Heart right ventricle (tissue), 16 donors: ENCODE measurements at regions not wholly inside any gene's neighbourhood (a gene's known extent, or its start where the extent isn't known, plus 50 kb on each side); places are given as distances from the start of the nearest gene placed in this dataset.

Source experiments
- ATAC-seq, 8 donors: fragments of 200-7000 bp; cut with Tn5 transposase; one replicate each; pipeline ENCODE4 v1.9.1; 2020; ENCODE audit warnings: mild to moderate bottlenecking in 8 of 8, moderate library complexity in 8 of 8, moderate number of reproducible peaks in 1 of 8
- DNase-seq, 2 donors: peaks; one replicate each; pipeline ENCODE4 v3.0.0-alpha.2; 2020
- H3K27ac ChIP-seq, 10 donors: fragments of 200-600 bp; sonication (generic) in 2 of 10; one replicate each; pipeline versions ENCODE4 v1.5.0 to v1.8.0; 2020 to 2022; ENCODE audit warnings: mild to moderate bottlenecking in 3 of 10
- H3K27me3 ChIP-seq, 7 donors: fragments of 200-600 bp; one replicate each; pipeline ENCODE4 v1.8.0; 2021 to 2022; ENCODE audit warnings: mild to moderate bottlenecking in 2 of 7
- H3K36me3 ChIP-seq, 9 donors: fragments of 200-600 bp; sonication (generic) in 1 of 9; one replicate each; pipeline versions ENCODE4 v1.5.0 to v1.8.0; 2020 to 2022; ENCODE audit warnings: mild to moderate bottlenecking in 2 of 9
- H3K4me1 ChIP-seq, 9 donors: fragments of 200-600 bp; sonication (generic) in 1 of 9; one replicate each; pipeline versions ENCODE4 v1.5.0 to v1.8.0; 2020 to 2022; ENCODE audit warnings: mild to moderate bottlenecking in 4 of 9
- H3K4me3 ChIP-seq, 10 donors: fragments of 200-600 bp; sonication (generic) in 2 of 10; one replicate each; pipeline versions ENCODE4 v1.5.0 to v1.8.0; 2020 to 2022; ENCODE audit warnings: mild to moderate bottlenecking in 7 of 10, moderate library complexity in 2 of 10
- H3K9me3 ChIP-seq, 11 donors: fragments of 200-600 bp in 10 of 11; sonication (generic) in 2 of 11; one replicate each; pipeline versions ENCODE4 v1.5.0 to v1.8.0; 2013 to 2022; ENCODE audit warnings: mild to moderate bottlenecking in 2 of 11, control low read depth in 1 of 11, moderate library complexity in 1 of 11
- CTCF ChIP-seq, 9 donors: fragments of 200-600 bp; sonication (generic) in 2 of 9; IDR thresholded peaks; one replicate each; pipeline versions ENCODE4 v1.5.0 to v1.8.0; 2021 to 2022; ENCODE audit warnings: antibody characterized with exemption in 9 of 9, mild to moderate bottlenecking in 5 of 9, moderate library complexity in 1 of 9
- WGBS, 2 donors: extraction: QIAGEN DNeasy Blood & Tissue Kit; methylation state at CpG; one replicate each; pipeline ENCODE4 v1.1.7; 2013; ENCODE audit warnings: inconsistent platforms in 1 of 2; 5-methylcytosine and 5-hydroxymethylcytosine counted together
- intact Hi-C, 10 donors: fragments of 100-400 bp; cut with DNase I; formaldehyde crosslinking; loops; one replicate each; pipeline versions ENCODE4 v1.11.1 to v1.14.2; 2022
- donor health status: Arrhythmogenic right ventricular cardiomyopathy.
- donor health status: ischemic (EF 13 %, LVEDD 7.1; RV severe dilation, severe dysfunction).
- donor health status: healthy with polysubstance abuse.
- donor health status: DM: no; HTN: yes; CAD: no.
- donor health status: DM: no; HTN: no; CAD: no.
- donor health status: ischemic (EF 25% LVEDD 6.9; RV normal size, moderate dysfunction).
- donor health status: ischemic (EF 25% LVEDD 5.7; RV mildly dilated, moderate dysfunction).
- donor health status: healthy.
- donor health status: DM: yes; HTN: yes; CAD: no.
- donor health status: Ischemic cardiomyopathy.
- donor health status: ischemic (EF 35%, LVEDD 5.7; RV mildly dilated, moderate dysfunction).
- donor health status: nonischemic (EF 11% LVEDD 7.7; RV severe dilation, severe dysfunction).
- donor health status: DM: yes; HTN: yes; CAD: no.
- donor health status: PGD.
- donor health status: ischemic (EF 29% LVEDD 5.4; RV normal size, mild dysfunction).
- donor health status: nonischemic (EF 23%, LVEDD 6.1; RV moderate dilation, normal function).

- intact Hi-C loops = no loop called here
- peak overlapping the region; percentile 20 to 77 (median 52) for H3K27ac ChIP-seq
- no peak for DNase-seq
- 73 to 79% methylated on average over 2 of the region's 2 CpGs for WGBS, 2 donors
- H3K9me3 ChIP-seq = no peaks in the 10 kb centered on the region
- H3K4me3 ChIP-seq = no peak overlapping the region
- H3K36me3 ChIP-seq = no peaks in the 10 kb centered on the region
- peaks cover 10 to 38% (median 23%) of the 10 kb centered on the region in 9 donors for H3K4me1 ChIP-seq
- ATAC-seq = peak in 1 of 8 donors; percentile 19
- no peak for TF ChIP-seq CTCF (IDR thresholded peaks at IDR 0.05)
- H3K27me3 ChIP-seq = no peaks in the 10 kb centered on the region
Observed at GRCh38 chr11:86150847-86151173, 81.9 kb upstream of the PICALM start.

GRCh38 chr11:86149792-86150191, 80.9 kb upstream of the PICALM start:
- intact Hi-C loops = no loop called here
- DNase-seq = no peak
- TF ChIP-seq CTCF (IDR thresholded peaks at IDR 0.05) = no peak
- Histone ChIP-seq H3K4me3 (no peak overlapping the region), H3K9me3 (no peaks in the 10 kb centered on the region), H3K4me1 (peaks cover 10 to 39% (median 23%) of the 10 kb centered on the region in 9 donors), H3K27me3 (no peaks in the 10 kb centered on the region), H3K36me3 (no peaks in the 10 kb centered on the region), H3K27ac (peak overlapping the region in 5 of 10 donors; percentile 6 to 77 (median 27))
- ATAC-seq = no peak
- WGBS, 2 donors = 70 to 80% methylated on average over 2 of the region's 2 CpGs

GRCh38 chr11:86148345-86148747, 79.5 kb upstream of the PICALM start:
- Histone ChIP-seq H3K4me3 (no peak overlapping the region), H3K9me3 (no peaks in the 10 kb centered on the region), H3K4me1 (peaks cover 10 to 54% (median 27%) of the 10 kb centered on the region in 9 donors), H3K36me3 (no peaks in the 10 kb centered on the region), H3K27me3 (no peaks in the 10 kb centered on the region), H3K27ac (no peak overlapping the region)
- no peak for TF ChIP-seq CTCF (IDR thresholded peaks at IDR 0.05)
- DNase-seq (no peak), ATAC-seq (no peak)
- intact Hi-C loops = no loop called here
- 82 to 93% methylated on average over 3 of the region's 3 CpGs for WGBS, 2 donors

GRCh38 chr11:86147004-86147403, 78.1 kb upstream of the PICALM start:
- peaks cover 10 to 60% (median 23%) of the 10 kb centered on the region in 9 donors for H3K4me1 ChIP-seq
- no peaks in the 10 kb centered on the region for H3K9me3 ChIP-seq
- no peak for TF ChIP-seq CTCF (IDR thresholded peaks at IDR 0.05)
- no peak for ATAC-seq
- no peak overlapping the region for H3K4me3 ChIP-seq
- 87 to 95% methylated on average over 3 of the region's 3 CpGs for WGBS, 2 donors
- no peak for DNase-seq
- no peaks in the 10 kb centered on the region for H3K27me3 ChIP-seq
- no peak overlapping the region for H3K27ac ChIP-seq
- H3K36me3 ChIP-seq = no peaks in the 10 kb centered on the region
- intact Hi-C loops = no loop called here
